HepG2 (cell line): ENCODE measurements at regions not wholly inside any gene's neighbourhood (a gene's known extent, or its start where the extent isn't known, plus 50 kb on each side); places are given as distances from the start of the nearest gene placed in this dataset.
A peak's percentile ranks its signal among the peaks of the same experiment; 100 is the strongest.

ENCODE experiments used
- ATAC-seq: fragments of 200-7000 bp; cut with Tn5 transposase; 3 replicates; pipeline ENCODE4 v1.9.1; 2020; ENCODE audit warnings: mild to moderate bottlenecking, moderate library complexity
- BruUV-seq: library from RNA; stranded (reverse); fragments of 400-500 nt; replicated peaks from 2 replicates; lab custom pipeline; 2021; lab: Mats Ljungman, UMichigan
- CTCF ChIA-PET: fragments of 300-600 bp; formaldehyde crosslinking; extraction: SDS; loops from one replicate; lab custom pipeline; 2021; ENCODE audit warnings: low total read pairs, inconsistent platforms, low intra/inter-chr PET ratio; lab: Yijun Ruan, JAX
- POLR2A ChIA-PET: fragments of 350-600 bp; sonication (Branson Sonifier 250); formaldehyde crosslinking; loops from one replicate; lab custom pipeline; 2020; ENCODE audit warnings: antibody characterized with exemption, inconsistent platforms; lab: Yijun Ruan, JAX
- DNase-seq: peaks from one replicate; pipeline ENCODE4 v3.0.0-alpha.2; 2015; ENCODE audit warnings: low spot score
- FAIRE-seq: peaks from 3 replicates; lab custom pipeline; 2011; peaks lifted over from hg19 to GRCh38; lab: Jason Lieb, UNC
- H2AFZ ChIP-seq: one replicate; pipeline ENCODE4 v1.6.1; 2011; ENCODE audit warnings: low read length, inconsistent platforms
- H3K27ac ChIP-seq: fragments of 300-600 bp; 3 replicates; pipeline ENCODE4 v1.8.0; 2011; ENCODE audit warnings: mixed run types, mild to moderate bottlenecking, mixed read lengths, low read length, inconsistent platforms; ENCODE audit not compliant: insufficient read depth; ENCODE audit errors: extremely low read length
- H3K27me3 ChIP-seq, 2 experiments: fragments of 200-600 bp in 1 of 2; 2 replicates in 1 of 2; 3 replicates in 1 of 2; pipeline versions ENCODE4 v1.6.0 to v1.8.0; 2011; ENCODE audit warnings: low read length in 2 of 2, mild to moderate bottlenecking in 2 of 2, moderate library complexity in 2 of 2, inconsistent platforms in 1 of 2; ENCODE audit not compliant: insufficient read depth in 2 of 2, control insufficient read depth in 1 of 2
- H3K36me3 ChIP-seq, 2 experiments: fragments of 200-600 bp in 1 of 2; replicated peaks in 1 of 2; 2 replicates in 1 of 2; 3 replicates in 1 of 2; pipeline versions ENCODE4 v1.5.1 to v1.8.0; 2011; ENCODE audit warnings: low read length in 2 of 2, inconsistent platforms in 1 of 2; ENCODE audit not compliant: insufficient read depth in 2 of 2, control insufficient read depth in 1 of 2
- H3K4me1 ChIP-seq: 2 replicates; pipeline ENCODE4 v1.5.1; 2012; ENCODE audit warnings: low read length, inconsistent platforms; ENCODE audit not compliant: insufficient read depth
- H3K4me2 ChIP-seq: 2 replicates; pipeline ENCODE4 v1.6.0; 2011; ENCODE audit warnings: low read depth, low read length, inconsistent platforms
- H3K4me3 ChIP-seq, 3 experiments: fragments of 200-600 bp in 1 of 3; sonication (generic), shearing (Covaris generic) in 1 of 3; replicated peaks in 1 of 3; 2 replicates each; pipeline ENCODE4 v1.5.1; 2011 to 2016; ENCODE audit warnings: low read length in 3 of 3, inconsistent platforms in 2 of 3, low read depth in 2 of 3, mild to moderate bottlenecking in 2 of 3, control low read depth in 1 of 3, mixed read lengths in 1 of 3; ENCODE audit not compliant: insufficient read depth in 1 of 3
- H3K79me2 ChIP-seq: one replicate; pipeline ENCODE4 v1.6.1; 2011; ENCODE audit warnings: low read length, inconsistent platforms; ENCODE audit not compliant: insufficient read depth
- H3K9ac ChIP-seq: 2 replicates; pipeline ENCODE4 v1.6.0; 2011; ENCODE audit warnings: mild to moderate bottlenecking, low read depth, low read length, inconsistent platforms; ENCODE audit not compliant: insufficient read depth
- H3K9me3 ChIP-seq: 2 replicates; pipeline ENCODE4 v1.5.1; 2012; ENCODE audit warnings: mild to moderate bottlenecking, low read length
- H4K20me1 ChIP-seq: 2 replicates; pipeline ENCODE4 v1.6.0; 2011; ENCODE audit warnings: inconsistent platforms, mild to moderate bottlenecking, low read length, moderate library complexity; ENCODE audit not compliant: insufficient read depth
- CREB1 ChIP-seq, 2 experiments: fragments of 450-650 bp in 1 of 2; IDR thresholded peaks; 2 replicates each; pipeline ENCODE4 v1.6.1; 2016 to 2017; ENCODE audit warnings: control low read depth in 1 of 2, mild to moderate bottlenecking in 1 of 2, missing compliant biosample characterization in 1 of 2, missing genetic modification characterization in 1 of 2
- GABPB1 ChIP-seq: IDR thresholded peaks from 2 replicates; pipeline ENCODE4 v1.6.1; 2016; ENCODE audit warnings: mild to moderate bottlenecking, missing genetic modification reagents, moderate library complexity, missing compliant biosample characterization
- HNRNPK ChIP-seq: fragments of 200-400 bp; formaldehyde crosslinking; IDR thresholded peaks from 2 replicates; pipeline ENCODE4 v1.6.1; 2018; ENCODE audit warnings: low read length, low read depth, moderate library complexity, mild to moderate bottlenecking; ENCODE audit not compliant: poor library complexity, severe bottlenecking
- MTF2 ChIP-seq: sonication (generic); formaldehyde crosslinking; IDR thresholded peaks from 2 replicates; pipeline ENCODE4 v1.5.0; 2020; ENCODE audit warnings: missing genetic modification reagents, borderline replicate concordance
- NFYB ChIP-seq: sonication (generic); formaldehyde crosslinking; IDR thresholded peaks from 2 replicates; pipeline ENCODE4 v1.4.0; 2020; ENCODE audit warnings: missing genetic modification reagents
- PCBP1 ChIP-seq: fragments of 200-400 bp; formaldehyde crosslinking; IDR thresholded peaks from 2 replicates; pipeline ENCODE4 v1.6.1; 2017; ENCODE audit warnings: mild to moderate bottlenecking, low read depth, low read length, borderline replicate concordance
- RAD21 ChIP-seq: fragments of 450-650 bp; formaldehyde crosslinking; IDR thresholded peaks from 2 replicates; pipeline ENCODE4 v1.5.0; 2020; ENCODE audit warnings: mild to moderate bottlenecking
- XRCC5 ChIP-seq: fragments of 200-400 bp; formaldehyde crosslinking; optimal IDR thresholded peaks from 2 replicates; pipeline ENCODE3; 2017; ENCODE audit warnings: mild to moderate bottlenecking, low read length
- YEATS4 ChIP-seq: sonication (generic); formaldehyde crosslinking; IDR thresholded peaks from 2 replicates; pipeline ENCODE4 v1.4.0; 2020; ENCODE audit warnings: missing genetic modification reagents, borderline replicate concordance
- ZFX ChIP-seq: sonication (generic); formaldehyde crosslinking; IDR thresholded peaks from 2 replicates; pipeline ENCODE4 v1.4.0; 2020; ENCODE audit warnings: mild to moderate bottlenecking, low read depth, missing genetic modification reagents, moderate library complexity
- ZNF468 ChIP-seq: sonication (generic); formaldehyde crosslinking; IDR thresholded peaks from 2 replicates; pipeline ENCODE4 v1.8.0; 2022; ENCODE audit warnings: mild to moderate bottlenecking, moderate library complexity, missing genetic modification reagents
- ZNF775 ChIP-seq: sonication (generic); formaldehyde crosslinking; IDR thresholded peaks from 2 replicates; pipeline ENCODE4 v1.4.0; 2020; ENCODE audit warnings: missing genetic modification reagents, mild to moderate bottlenecking, moderate library complexity, borderline replicate concordance
- WGBS: methylation state at CpG from one replicate; pipeline ENCODE4 v1.1.6; 2017; ENCODE audit warnings: low lambda C conversion rate; 5-methylcytosine and 5-hydroxymethylcytosine counted together
- in situ Hi-C: cut with HindIII; loops from 2 replicates; pipeline ENCODE4 v1.10.0; 2017; ENCODE audit warnings: low pct_unique_long_range_greater_than_20kb; ENCODE audit not compliant: extremely low pct_ligation_motif_present
- intact Hi-C: fragments of 100-400 bp; cut with micrococcal nuclease; formaldehyde crosslinking; loops from one replicate; pipeline ENCODE4 v1.10.0; 2022; ENCODE audit not compliant: unreplicated experiment
- TF ChIP-seq, protein P1 (sequence below): sonication (generic); formaldehyde crosslinking; IDR thresholded peaks from 2 replicates; pipeline ENCODE4 v1.4.0; 2020; ENCODE audit warnings: missing genetic modification reagents
- TF ChIP-seq, protein P2 (sequence below): sonication (generic); formaldehyde crosslinking; IDR thresholded peaks from 2 replicates; pipeline ENCODE4 v1.4.0; 2020; ENCODE audit warnings: missing genetic modification reagents
- TF ChIP-seq, protein P3 (sequence below): sonication (generic); IDR thresholded peaks from 2 replicates; pipeline ENCODE4 v1.6.1; 2016; ENCODE audit warnings: low read depth, borderline replicate concordance
- TF ChIP-seq, protein P4 (sequence below): sonication (generic); formaldehyde crosslinking; IDR thresholded peaks from 2 replicates; pipeline ENCODE4 v1.5.0; 2020; ENCODE audit warnings: mild to moderate bottlenecking, missing genetic modification reagents, moderate library complexity

DNA sequence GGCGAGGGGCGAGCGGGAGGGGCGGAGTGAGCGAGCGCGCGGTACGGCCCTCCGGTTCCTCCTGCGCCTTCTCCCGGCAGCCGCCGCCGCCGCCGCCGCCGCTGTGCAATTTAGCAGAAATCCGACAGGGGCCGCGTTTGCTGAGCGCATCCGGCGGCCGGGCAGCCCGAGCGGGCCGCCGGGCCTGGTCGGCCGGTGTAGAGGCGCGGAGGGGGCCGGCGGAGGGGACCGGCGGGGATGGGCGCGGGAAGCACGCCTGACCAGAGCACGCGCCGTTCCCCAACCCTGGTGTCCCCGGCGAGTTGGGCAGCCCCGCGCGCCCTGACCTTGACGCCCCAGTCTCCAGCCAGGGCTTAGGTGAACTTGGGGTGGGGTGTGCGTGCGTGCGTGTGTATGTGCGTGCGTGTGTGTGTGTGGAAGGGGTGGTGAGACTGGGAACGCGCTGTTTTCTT, 144.5 kb upstream of the ZNF536 start:
- intact Hi-C loops: loop anchor here (2.0 kb wide), 2 partner anchors 179 to 423 kb away; no protein-coding TSS in a partner anchor
- H4K20me1 ChIP-seq: no peaks in the 10 kb centered on the region
- H3K9me3 ChIP-seq: no peaks in the 10 kb centered on the region
- ChIA-PET CTCF (interaction anchor here (0.8 kb wide), 1 partner anchor 423 kb away, joined by 3 read pairs; no protein-coding TSS in a partner anchor), POLR2A (no interaction called here)
- H3K79me2 ChIP-seq: no peaks in the 10 kb centered on the region
- H2AFZ ChIP-seq: no peak overlapping the region
- H3K4me1 ChIP-seq: peaks cover 18% of the 10 kb centered on the region; the same call in 1 of the 2 replicates
- peak; percentile 88 for ATAC-seq
- peak overlapping the region; percentile 63 for H3K4me2 ChIP-seq
- peak overlapping the region; percentile 44 to 66 (median 58); a peak in 4 of 6 replicates for H3K4me3 ChIP-seq
- BruUV-seq: no TSS peak
- 5% methylated on average over 7 of the region's 57 CpGs for WGBS
- H3K27me3 ChIP-seq: peaks cover 11 to 74% of the 10 kb centered on the region in 2 experiments; a peak in 4 of 5 replicates
- peak; percentile 17 for DNase-seq
- in situ Hi-C loops: loop anchor here (5.0 to 10.0 kb wide), 2 partner anchors 177 to 425 kb away; no protein-coding TSS in a partner anchor
- H3K27ac ChIP-seq: no peak overlapping the region
- no peak overlapping the region for H3K9ac ChIP-seq
- no peak for FAIRE-seq
- H3K36me3 ChIP-seq: no peaks in the 10 kb centered on the region
- TF ChIP-seq XRCC5 (peak; percentile 21), ZNF468 (CRISPR knock-in tag) (no peak), YEATS4 (CRISPR knock-in tag) (0 out of 2 replicates have a peak, but pooled peaks have one; percentile 18), HNRNPK (peak; percentile 57), ZFX (CRISPR knock-in tag) (0 out of 2 replicates have a peak, but pooled peaks have one; percentile 19), RAD21 (CRISPR knock-in tag) (0 out of 2 replicates have a peak, but pooled peaks have one; percentile 29), NFYB (CRISPR knock-in tag) (no peak), GABPB1 (peak; percentile 53; the same call in 1 of the 2 replicates), PCBP1 (no peak), MTF2 (peak; percentile 83; the same call in 1 of the 2 replicates), ZNF775 (CRISPR knock-in tag) (no peak), CREB1 (IDR thresholded peaks at IDR 0.05) (no peak), CREB1 (CRISPR knock-in tag; IDR thresholded peaks at IDR 0.05) (no peak)
- TF ChIP-seq, protein P1, sequence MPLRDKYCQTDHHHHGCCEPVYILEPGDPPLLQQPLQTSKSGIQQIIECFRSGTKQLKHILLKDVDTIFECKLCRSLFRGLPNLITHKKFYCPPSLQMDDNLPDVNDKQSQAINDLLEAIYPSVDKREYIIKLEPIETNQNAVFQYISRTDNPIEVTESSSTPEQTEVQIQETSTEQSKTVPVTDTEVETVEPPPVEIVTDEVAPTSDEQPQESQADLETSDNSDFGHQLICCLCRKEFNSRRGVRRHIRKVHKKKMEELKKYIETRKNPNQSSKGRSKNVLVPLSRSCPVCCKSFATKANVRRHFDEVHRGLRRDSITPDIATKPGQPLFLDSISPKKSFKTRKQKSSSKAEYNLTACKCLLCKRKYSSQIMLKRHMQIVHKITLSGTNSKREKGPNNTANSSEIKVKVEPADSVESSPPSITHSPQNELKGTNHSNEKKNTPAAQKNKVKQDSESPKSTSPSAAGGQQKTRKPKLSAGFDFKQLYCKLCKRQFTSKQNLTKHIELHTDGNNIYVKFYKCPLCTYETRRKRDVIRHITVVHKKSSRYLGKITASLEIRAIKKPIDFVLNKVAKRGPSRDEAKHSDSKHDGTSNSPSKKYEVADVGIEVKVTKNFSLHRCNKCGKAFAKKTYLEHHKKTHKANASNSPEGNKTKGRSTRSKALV (CRISPR knock-in tag): peak; percentile 42; the same call in 1 of the 2 replicates
- TF ChIP-seq, protein P2, sequence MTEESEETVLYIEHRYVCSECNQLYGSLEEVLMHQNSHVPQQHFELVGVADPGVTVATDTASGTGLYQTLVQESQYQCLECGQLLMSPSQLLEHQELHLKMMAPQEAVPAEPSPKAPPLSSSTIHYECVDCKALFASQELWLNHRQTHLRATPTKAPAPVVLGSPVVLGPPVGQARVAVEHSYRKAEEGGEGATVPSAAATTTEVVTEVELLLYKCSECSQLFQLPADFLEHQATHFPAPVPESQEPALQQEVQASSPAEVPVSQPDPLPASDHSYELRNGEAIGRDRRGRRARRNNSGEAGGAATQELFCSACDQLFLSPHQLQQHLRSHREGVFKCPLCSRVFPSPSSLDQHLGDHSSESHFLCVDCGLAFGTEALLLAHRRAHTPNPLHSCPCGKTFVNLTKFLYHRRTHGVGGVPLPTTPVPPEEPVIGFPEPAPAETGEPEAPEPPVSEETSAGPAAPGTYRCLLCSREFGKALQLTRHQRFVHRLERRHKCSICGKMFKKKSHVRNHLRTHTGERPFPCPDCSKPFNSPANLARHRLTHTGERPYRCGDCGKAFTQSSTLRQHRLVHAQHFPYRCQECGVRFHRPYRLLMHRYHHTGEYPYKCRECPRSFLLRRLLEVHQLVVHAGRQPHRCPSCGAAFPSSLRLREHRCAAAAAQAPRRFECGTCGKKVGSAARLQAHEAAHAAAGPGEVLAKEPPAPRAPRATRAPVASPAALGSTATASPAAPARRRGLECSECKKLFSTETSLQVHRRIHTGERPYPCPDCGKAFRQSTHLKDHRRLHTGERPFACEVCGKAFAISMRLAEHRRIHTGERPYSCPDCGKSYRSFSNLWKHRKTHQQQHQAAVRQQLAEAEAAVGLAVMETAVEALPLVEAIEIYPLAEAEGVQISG (CRISPR knock-in tag): peak; percentile 18; the same call in 1 of the 2 replicates
- TF ChIP-seq, protein P3, sequence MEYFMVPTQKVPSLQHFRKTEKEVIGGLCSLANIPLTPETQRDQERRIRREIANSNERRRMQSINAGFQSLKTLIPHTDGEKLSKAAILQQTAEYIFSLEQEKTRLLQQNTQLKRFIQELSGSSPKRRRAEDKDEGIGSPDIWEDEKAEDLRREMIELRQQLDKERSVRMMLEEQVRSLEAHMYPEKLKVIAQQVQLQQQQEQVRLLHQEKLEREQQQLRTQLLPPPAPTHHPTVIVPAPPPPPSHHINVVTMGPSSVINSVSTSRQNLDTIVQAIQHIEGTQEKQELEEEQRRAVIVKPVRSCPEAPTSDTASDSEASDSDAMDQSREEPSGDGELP: no peak
- TF ChIP-seq, protein P4, sequence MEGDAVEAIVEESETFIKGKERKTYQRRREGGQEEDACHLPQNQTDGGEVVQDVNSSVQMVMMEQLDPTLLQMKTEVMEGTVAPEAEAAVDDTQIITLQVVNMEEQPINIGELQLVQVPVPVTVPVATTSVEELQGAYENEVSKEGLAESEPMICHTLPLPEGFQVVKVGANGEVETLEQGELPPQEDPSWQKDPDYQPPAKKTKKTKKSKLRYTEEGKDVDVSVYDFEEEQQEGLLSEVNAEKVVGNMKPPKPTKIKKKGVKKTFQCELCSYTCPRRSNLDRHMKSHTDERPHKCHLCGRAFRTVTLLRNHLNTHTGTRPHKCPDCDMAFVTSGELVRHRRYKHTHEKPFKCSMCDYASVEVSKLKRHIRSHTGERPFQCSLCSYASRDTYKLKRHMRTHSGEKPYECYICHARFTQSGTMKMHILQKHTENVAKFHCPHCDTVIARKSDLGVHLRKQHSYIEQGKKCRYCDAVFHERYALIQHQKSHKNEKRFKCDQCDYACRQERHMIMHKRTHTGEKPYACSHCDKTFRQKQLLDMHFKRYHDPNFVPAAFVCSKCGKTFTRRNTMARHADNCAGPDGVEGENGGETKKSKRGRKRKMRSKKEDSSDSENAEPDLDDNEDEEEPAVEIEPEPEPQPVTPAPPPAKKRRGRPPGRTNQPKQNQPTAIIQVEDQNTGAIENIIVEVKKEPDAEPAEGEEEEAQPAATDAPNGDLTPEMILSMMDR: peak; percentile 65
